ENCODE measurements at regions not wholly inside any gene's neighbourhood (a gene's known extent, or its start where the extent isn't known, plus 50 kb on each side); places are given as distances from the start of the nearest gene placed in this dataset.

- Histone ChIP-seq H3K27me3 (ENCODE audit: control insufficient read depth in 1 of 2, insufficient read depth in 1 of 2, low read length in 2 of 2) (peaks cover 19 to 62% of the 10 kb centered on the region in 2 experiments), H3K9ac (ENCODE audit: low read length) (no peak overlapping the region), H2BK120ac (ENCODE audit: low read depth, low read length) (no peak overlapping the region), H2BK15ac (ENCODE audit: low read depth, poor library complexity, severe bottlenecking) (peak overlapping the region; percentile 13), H2BK5ac (ENCODE audit: low read depth, low read length, poor library complexity, severe bottlenecking) (no peak overlapping the region), H2AFZ (ENCODE audit: low read depth, low read length) (no peak overlapping the region), H3K4ac (ENCODE audit: low read depth in 1 of 2, low read length in 2 of 2) (no peak overlapping the region), H4K8ac (ENCODE audit: low read length) (no peak overlapping the region), H3K4me1 (ENCODE audit: control insufficient read depth, insufficient read depth, low read depth, low read length) (peaks cover 13% of the 10 kb centered on the region), H3K36me3 (ENCODE audit: control insufficient read depth in 1 of 2, insufficient read depth in 2 of 2, low read depth in 1 of 2, low read length in 2 of 2) (no peaks in the 10 kb centered on the region), H3K4me3 (ENCODE audit: insufficient read depth in 1 of 2, low read depth in 1 of 2, low read length in 2 of 2) (no peak overlapping the region), H3K4me2 (ENCODE audit: low read length, poor library complexity, severe bottlenecking) (no peak overlapping the region), H3K9me3 (ENCODE audit: control insufficient read depth, low read length) (no peaks in the 10 kb centered on the region), H3K18ac (ENCODE audit: low read depth in 1 of 2, low read length in 2 of 2) (peak overlapping the region in 1 of 2 experiments; percentile 15), H4K91ac (ENCODE audit: low read length) (no peak overlapping the region), H3K14ac (ENCODE audit: low read length in 2 of 2) (no peak overlapping the region), H2AK5ac (ENCODE audit: low read length, severe bottlenecking) (no peak overlapping the region), H3K79me1 (replicated peaks; ENCODE audit: low read length, poor library complexity, severe bottlenecking) (no peaks in the 10 kb centered on the region), H2BK12ac (ENCODE audit: low read length in 2 of 2) (no peak overlapping the region), H3K27ac (ENCODE audit: low read length, poor library complexity, severe bottlenecking) (no peak overlapping the region), H3K23ac (ENCODE audit: low read length in 2 of 2) (no peak overlapping the region)
- 98% methylated on average over 2 of the region's 2 CpGs for WGBS
- DNase-seq = no peak
These were observed 56.8 kb downstream of the FAM241B start for GRCh38 chr10:69686866-69687265.

GRCh38 chr10:69687426-69687825 is 57.4 kb downstream of the FAM241B start:
- Histone ChIP-seq H3K4me2 (ENCODE audit: low read length, poor library complexity, severe bottlenecking) (no peak overlapping the region), H2AK5ac (ENCODE audit: low read length, severe bottlenecking) (no peak overlapping the region), H3K23ac (ENCODE audit: low read length in 2 of 2) (no peak overlapping the region), H3K4me3 (ENCODE audit: insufficient read depth in 1 of 2, low read depth in 1 of 2, low read length in 2 of 2) (no peak overlapping the region), H2BK5ac (ENCODE audit: low read depth, low read length, poor library complexity, severe bottlenecking) (no peak overlapping the region), H2BK12ac (ENCODE audit: low read length in 2 of 2) (no peak overlapping the region), H3K36me3 (ENCODE audit: control insufficient read depth in 1 of 2, insufficient read depth in 2 of 2, low read depth in 1 of 2, low read length in 2 of 2) (no peaks in the 10 kb centered on the region), H4K91ac (ENCODE audit: low read length) (no peak overlapping the region), H3K9ac (ENCODE audit: low read length) (no peak overlapping the region), H3K9me3 (ENCODE audit: control insufficient read depth, low read length) (no peaks in the 10 kb centered on the region), H3K18ac (ENCODE audit: low read depth in 1 of 2, low read length in 2 of 2) (no peak overlapping the region), H3K4ac (ENCODE audit: low read depth in 1 of 2, low read length in 2 of 2) (no peak overlapping the region), H3K4me1 (ENCODE audit: control insufficient read depth, insufficient read depth, low read depth, low read length) (peaks cover 13% of the 10 kb centered on the region), H2AFZ (ENCODE audit: low read depth, low read length) (no peak overlapping the region), H2BK120ac (ENCODE audit: low read depth, low read length) (no peak overlapping the region), H3K14ac (ENCODE audit: low read length in 2 of 2) (no peak overlapping the region), H3K27ac (ENCODE audit: low read length, poor library complexity, severe bottlenecking) (no peak overlapping the region), H3K27me3 (ENCODE audit: control insufficient read depth in 1 of 2, insufficient read depth in 1 of 2, low read length in 2 of 2) (peaks cover 14 to 57% of the 10 kb centered on the region in 2 experiments), H2BK15ac (ENCODE audit: low read depth, poor library complexity, severe bottlenecking) (no peak overlapping the region), H4K8ac (ENCODE audit: low read length) (no peak overlapping the region), H3K79me1 (replicated peaks; ENCODE audit: low read length, poor library complexity, severe bottlenecking) (no peaks in the 10 kb centered on the region)
- DNase-seq = no peak
- WGBS = 59% methylated on average over 2 of the region's 2 CpGs

- H3K9ac ChIP-seq (ENCODE audit: low read length) = no peak overlapping the region
- no peak overlapping the region for H2BK120ac ChIP-seq (ENCODE audit: low read depth, low read length)
- DNase-seq = no peak
- no peak overlapping the region for H3K14ac ChIP-seq (ENCODE audit: low read length in 2 of 2)
- WGBS = 90% methylated on average over 6 of the region's 6 CpGs
- no peak overlapping the region for H2BK12ac ChIP-seq (ENCODE audit: low read length in 2 of 2)
- H4K8ac ChIP-seq (ENCODE audit: low read length) = no peak overlapping the region
- H3K4ac ChIP-seq (ENCODE audit: low read depth in 1 of 2, low read length in 2 of 2) = no peak overlapping the region
- no peak overlapping the region for H2BK15ac ChIP-seq (ENCODE audit: low read depth, poor library complexity, severe bottlenecking)
- no peak overlapping the region for H2AFZ ChIP-seq (ENCODE audit: low read depth, low read length)
- H3K27me3 ChIP-seq (ENCODE audit: control insufficient read depth in 1 of 2, insufficient read depth in 1 of 2, low read length in 2 of 2) = peaks cover 0 to 46% of the 10 kb centered on the region in 2 experiments
- H3K9me3 ChIP-seq (ENCODE audit: control insufficient read depth, low read length) = no peaks in the 10 kb centered on the region
- no peak overlapping the region for H3K4me2 ChIP-seq (ENCODE audit: low read length, poor library complexity, severe bottlenecking)
- H3K4me3 ChIP-seq (ENCODE audit: insufficient read depth in 1 of 2, low read depth in 1 of 2, low read length in 2 of 2) = no peak overlapping the region
- H3K23ac ChIP-seq (ENCODE audit: low read length in 2 of 2) = no peak overlapping the region
- H4K91ac ChIP-seq (ENCODE audit: low read length) = no peak overlapping the region
- no peak overlapping the region for H3K18ac ChIP-seq (ENCODE audit: low read depth in 1 of 2, low read length in 2 of 2)
- no peak overlapping the region for H2AK5ac ChIP-seq (ENCODE audit: low read length, severe bottlenecking)
- no peaks in the 10 kb centered on the region for H3K79me1 ChIP-seq (replicated peaks; ENCODE audit: low read length, poor library complexity, severe bottlenecking)
- peaks cover 1% of the 10 kb centered on the region for H3K4me1 ChIP-seq (ENCODE audit: control insufficient read depth, insufficient read depth, low read depth, low read length)
- H3K36me3 ChIP-seq (ENCODE audit: control insufficient read depth in 1 of 2, insufficient read depth in 2 of 2, low read depth in 1 of 2, low read length in 2 of 2) = no peaks in the 10 kb centered on the region
- no peak overlapping the region for H3K27ac ChIP-seq (ENCODE audit: low read length, poor library complexity, severe bottlenecking)
- H2BK5ac ChIP-seq (ENCODE audit: low read depth, low read length, poor library complexity, severe bottlenecking) = no peak overlapping the region
These were observed 62.2 kb downstream of the FAM241B start for GRCh38 chr10:69692267-69692666.

GRCh38 chr10:69692891-69693290 is 62.8 kb downstream of the FAM241B start:
- H2BK12ac ChIP-seq (ENCODE audit: low read length in 2 of 2) = no peak overlapping the region
- no peak overlapping the region for H2BK120ac ChIP-seq (ENCODE audit: low read depth, low read length)
- WGBS = 94% methylated on average over 6 of the region's 6 CpGs
- no peaks in the 10 kb centered on the region for H3K9me3 ChIP-seq (ENCODE audit: control insufficient read depth, low read length)
- H3K23ac ChIP-seq (ENCODE audit: low read length in 2 of 2) = no peak overlapping the region
- H3K9ac ChIP-seq (ENCODE audit: low read length) = no peak overlapping the region
- H3K4me2 ChIP-seq (ENCODE audit: low read length, poor library complexity, severe bottlenecking) = no peak overlapping the region
- H3K27me3 ChIP-seq (ENCODE audit: control insufficient read depth in 1 of 2, insufficient read depth in 1 of 2, low read length in 2 of 2) = peaks cover 0 to 46% of the 10 kb centered on the region in 2 experiments
- DNase-seq = no peak
- H2AK5ac ChIP-seq (ENCODE audit: low read length, severe bottlenecking) = no peak overlapping the region
- H3K18ac ChIP-seq (ENCODE audit: low read depth in 1 of 2, low read length in 2 of 2) = no peak overlapping the region
- H3K27ac ChIP-seq (ENCODE audit: low read length, poor library complexity, severe bottlenecking) = no peak overlapping the region
- H3K79me1 ChIP-seq (replicated peaks; ENCODE audit: low read length, poor library complexity, severe bottlenecking) = no peaks in the 10 kb centered on the region
- peak overlapping the region; percentile 37 for H2AFZ ChIP-seq (ENCODE audit: low read depth, low read length)
- H3K36me3 ChIP-seq (ENCODE audit: control insufficient read depth in 1 of 2, insufficient read depth in 2 of 2, low read depth in 1 of 2, low read length in 2 of 2) = no peaks in the 10 kb centered on the region
- no peak overlapping the region for H3K4ac ChIP-seq (ENCODE audit: low read depth in 1 of 2, low read length in 2 of 2)
- H2BK5ac ChIP-seq (ENCODE audit: low read depth, low read length, poor library complexity, severe bottlenecking) = no peak overlapping the region
- H3K4me3 ChIP-seq (ENCODE audit: insufficient read depth in 1 of 2, low read depth in 1 of 2, low read length in 2 of 2) = no peak overlapping the region
- no peak overlapping the region for H4K91ac ChIP-seq (ENCODE audit: low read length)
- no peak overlapping the region for H3K14ac ChIP-seq (ENCODE audit: low read length in 2 of 2)
- no peak overlapping the region for H4K8ac ChIP-seq (ENCODE audit: low read length)
- H2BK15ac ChIP-seq (ENCODE audit: low read depth, poor library complexity, severe bottlenecking) = no peak overlapping the region
- H3K4me1 ChIP-seq (ENCODE audit: control insufficient read depth, insufficient read depth, low read depth, low read length) = peaks cover 1% of the 10 kb centered on the region

Data from mesenchymal stem cell (in vitro differentiated cells and primary cell).